Activated T-helper 17 cell treated with anti-CD3 and anti-CD28 coated beads, Interleukin-2, amount 50 U/mL, for 72 hours (primary cell): ENCODE measurements at regions not wholly inside any gene's neighbourhood (a gene's known extent, or its start where the extent isn't known, plus 50 kb on each side); places are given as distances from the start of the nearest gene placed in this dataset.
A peak's percentile ranks its signal among the peaks of the same experiment; 100 is the strongest.

ENCODE experiments used
- ATAC-seq: fragments of 150-1000 bp; cut with Tn5 transposase; replicated peaks from 2 replicates; pipeline ENCODE4 v1.10.0; 2021; ENCODE audit warnings: mild to moderate bottlenecking, moderate library complexity
- H3K27ac Mint-ChIP-seq: one replicate; pipeline ENCODE4 v1.8.0; 2022; ENCODE audit warnings: mixed read lengths
- H3K27me3 Mint-ChIP-seq: one replicate; pipeline ENCODE4 v1.8.0; 2022; ENCODE audit warnings: mixed read lengths
- H3K36me3 Mint-ChIP-seq: one replicate; pipeline ENCODE4 v1.8.0; 2022; ENCODE audit warnings: low read depth, mild to moderate bottlenecking, mixed read lengths
- H3K4me1 Mint-ChIP-seq: one replicate; pipeline ENCODE4 v1.8.0; 2022; ENCODE audit warnings: mixed read lengths
- H3K4me3 Mint-ChIP-seq: one replicate; pipeline ENCODE4 v1.8.0; 2022; ENCODE audit warnings: mild to moderate bottlenecking, mixed read lengths
- H3K9me3 Mint-ChIP-seq: one replicate; pipeline ENCODE4 v1.8.0; 2022; ENCODE audit warnings: mixed read lengths

DNA sequence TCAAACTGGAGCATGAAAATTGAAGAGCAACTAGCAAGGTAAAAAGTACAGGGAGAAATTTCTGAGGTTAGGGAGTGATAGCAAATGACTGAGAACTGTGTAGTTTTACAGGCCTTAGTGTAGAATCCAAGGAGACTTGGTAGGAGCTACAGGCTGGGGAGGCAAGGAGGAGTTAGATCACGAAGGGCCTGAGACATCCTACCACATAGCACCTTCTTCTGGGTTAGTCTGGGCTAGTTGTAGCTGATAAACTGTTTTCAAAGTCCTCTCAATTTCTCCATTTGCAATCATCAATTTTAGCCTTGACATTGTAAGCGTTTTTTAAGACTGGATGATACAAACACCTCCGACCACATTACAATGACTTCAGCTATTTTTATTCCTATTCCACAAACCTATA, 209.7 kb downstream of the TMEM200A start:
- peak overlapping the region; percentile 34 for H3K27ac Mint-ChIP-seq
- no peak for ATAC-seq
- no peaks in the 10 kb centered on the region for H3K27me3 Mint-ChIP-seq
- H3K4me3 Mint-ChIP-seq = peak overlapping the region; percentile 55
- no peaks in the 10 kb centered on the region for H3K36me3 Mint-ChIP-seq
- peaks cover 33% of the 10 kb centered on the region for H3K4me1 Mint-ChIP-seq
- peaks cover 8% of the 10 kb centered on the region for H3K9me3 Mint-ChIP-seq

DNA sequence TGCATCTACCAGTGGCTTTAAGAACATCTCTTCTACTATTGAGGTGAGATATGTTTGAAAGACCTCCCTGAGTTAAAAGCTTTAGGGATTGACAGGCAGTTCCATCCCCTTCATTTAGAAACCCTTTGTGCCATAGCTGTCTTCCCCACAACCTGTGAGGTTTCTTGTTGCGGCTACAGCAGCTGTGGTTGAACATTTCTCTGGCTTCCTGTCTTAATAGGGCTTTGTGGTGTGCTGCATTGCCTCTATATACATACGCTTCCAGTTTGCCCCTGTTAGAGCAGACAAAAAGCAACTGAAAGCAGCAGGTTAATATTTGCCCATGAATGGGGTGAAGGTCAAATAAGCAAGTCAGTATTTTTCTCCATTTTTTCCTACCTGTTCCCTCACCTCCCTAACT, 210.2 kb downstream of the TMEM200A start:
- Mint-ChIP-seq H3K27me3 (no peaks in the 10 kb centered on the region), H3K9me3 (peaks cover 8% of the 10 kb centered on the region)

DNA sequence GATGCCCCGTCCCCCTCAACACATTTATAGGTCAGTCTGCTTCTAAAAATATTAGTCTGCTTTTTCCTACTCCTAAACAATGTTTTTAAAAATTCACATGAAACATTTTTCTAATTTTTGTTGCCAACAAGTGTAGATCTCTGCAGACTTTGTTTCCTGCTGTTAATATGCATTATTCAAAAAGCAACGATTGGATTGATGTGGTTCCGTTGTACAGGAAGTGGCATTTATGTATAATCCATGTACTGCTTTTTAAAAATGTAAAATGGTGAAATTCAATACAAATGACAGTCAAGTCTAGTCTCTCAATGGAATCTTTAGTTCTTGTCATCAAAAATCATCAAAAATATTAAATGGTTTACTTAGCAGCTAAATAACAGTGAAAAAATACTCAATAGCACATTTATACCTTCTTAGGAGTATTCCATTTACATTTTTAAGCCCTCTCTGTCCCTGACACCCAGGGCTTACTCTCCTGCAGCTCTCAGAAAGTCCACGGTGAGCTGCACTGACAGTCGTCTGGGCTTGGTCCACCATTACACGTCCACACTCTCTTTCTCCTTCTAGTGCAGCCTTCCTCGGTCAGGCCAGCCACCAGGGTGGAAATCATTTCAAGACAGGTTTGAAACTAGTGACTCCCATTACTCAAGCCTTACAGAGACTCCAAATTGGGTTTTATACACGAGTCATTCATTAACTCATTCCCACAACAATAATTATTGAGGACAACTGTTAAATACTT, 211.5 kb downstream of the TMEM200A start:
- H3K36me3 Mint-ChIP-seq = no peaks in the 10 kb centered on the region
- peak overlapping the region; percentile 57 for H3K27ac Mint-ChIP-seq
- no peaks in the 10 kb centered on the region for H3K27me3 Mint-ChIP-seq
- H3K9me3 Mint-ChIP-seq = peaks cover 8% of the 10 kb centered on the region
- peak; percentile 45 for ATAC-seq
- H3K4me1 Mint-ChIP-seq = peaks cover 33% of the 10 kb centered on the region
- peak overlapping the region; percentile 55 for H3K4me3 Mint-ChIP-seq

More for the DNA sequence above, 210.2 kb downstream of the TMEM200A start:
- Mint-ChIP-seq H3K27ac (peak overlapping the region; percentile 34), H3K4me3 (peak overlapping the region; percentile 55), H3K36me3 (no peaks in the 10 kb centered on the region), H3K4me1 (peaks cover 33% of the 10 kb centered on the region)
- peak; percentile 96 for ATAC-seq

DNA sequence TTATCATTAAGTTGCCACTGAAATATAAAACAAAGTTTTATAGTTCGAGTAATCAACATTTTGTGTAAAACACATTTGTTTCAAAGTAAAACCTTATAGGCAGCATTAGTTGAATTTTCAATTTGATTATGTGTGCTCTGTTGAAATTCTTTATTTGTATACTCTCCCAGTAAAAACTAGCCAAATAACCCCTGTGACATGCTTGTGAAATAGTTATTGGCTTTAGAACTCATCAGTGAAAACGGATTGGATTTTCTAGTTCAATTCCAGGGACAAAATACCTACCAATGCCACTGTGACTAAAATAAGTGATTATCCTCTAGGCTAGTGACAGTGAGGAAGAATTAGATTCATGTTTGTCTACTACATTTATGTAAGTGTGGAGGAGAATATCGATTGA, 212.9 kb downstream of the TMEM200A start:
- Mint-ChIP-seq H3K4me1 (peaks cover 33% of the 10 kb centered on the region), H3K27me3 (no peaks in the 10 kb centered on the region), H3K4me3 (no peak overlapping the region), H3K27ac (no peak overlapping the region), H3K9me3 (peaks cover 4% of the 10 kb centered on the region), H3K36me3 (no peaks in the 10 kb centered on the region)
- ATAC-seq = no peak

DNA sequence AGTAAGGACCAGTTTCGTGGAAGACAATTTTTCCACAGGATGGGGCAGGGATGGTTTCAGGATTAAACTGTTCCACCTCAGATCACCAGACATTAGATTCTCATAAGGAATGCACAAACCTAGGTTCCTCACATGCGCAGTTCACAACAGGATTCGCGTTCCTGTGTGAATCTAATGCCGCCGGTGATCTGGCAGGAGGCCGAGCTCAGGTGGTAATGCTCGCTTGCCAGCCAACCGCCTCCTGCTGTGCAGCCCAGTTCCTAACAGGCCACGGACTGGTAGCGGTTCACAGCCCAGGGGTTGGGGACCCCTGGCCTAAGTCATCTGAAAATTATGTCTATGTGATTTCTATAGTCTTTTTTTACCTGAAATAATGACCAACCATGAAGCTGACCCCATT, 217.5 kb downstream of the TMEM200A start:
- H3K27ac Mint-ChIP-seq = no peak overlapping the region
- H3K4me3 Mint-ChIP-seq = no peak overlapping the region
- H3K4me1 Mint-ChIP-seq = peaks cover 10% of the 10 kb centered on the region

DNA sequence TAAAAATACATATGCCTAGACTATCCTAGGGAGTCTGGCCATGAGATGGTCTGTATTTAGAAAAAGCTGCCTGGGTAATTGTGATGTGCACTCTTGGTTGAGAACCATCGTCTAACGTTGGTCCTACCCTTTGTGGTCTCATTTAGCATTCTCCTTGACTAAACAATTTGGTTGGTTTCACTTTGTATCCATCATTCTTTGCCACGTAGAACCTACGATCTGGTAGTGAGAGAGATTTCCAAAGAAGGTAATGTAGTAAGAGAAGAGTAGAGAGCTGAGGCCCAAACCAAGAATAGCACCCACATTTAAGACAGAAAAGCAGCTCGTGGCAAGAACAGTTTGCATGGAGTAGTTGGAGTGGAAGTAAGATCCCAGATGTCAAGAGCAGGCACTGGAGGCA, 219.8 kb downstream of the TMEM200A start:
- H3K9me3 Mint-ChIP-seq = no peaks in the 10 kb centered on the region
- H3K4me3 Mint-ChIP-seq = peak overlapping the region; percentile 42
- H3K27ac Mint-ChIP-seq = peak overlapping the region; percentile 35
- peaks cover 10% of the 10 kb centered on the region for H3K4me1 Mint-ChIP-seq
- no peaks in the 10 kb centered on the region for H3K27me3 Mint-ChIP-seq
- ATAC-seq = peak; percentile 87
- no peaks in the 10 kb centered on the region for H3K36me3 Mint-ChIP-seq

More for the DNA sequence above, 217.5 kb downstream of the TMEM200A start:
- Mint-ChIP-seq H3K9me3 (no peaks in the 10 kb centered on the region), H3K36me3 (no peaks in the 10 kb centered on the region), H3K27me3 (no peaks in the 10 kb centered on the region)
- ATAC-seq = no peak

DNA sequence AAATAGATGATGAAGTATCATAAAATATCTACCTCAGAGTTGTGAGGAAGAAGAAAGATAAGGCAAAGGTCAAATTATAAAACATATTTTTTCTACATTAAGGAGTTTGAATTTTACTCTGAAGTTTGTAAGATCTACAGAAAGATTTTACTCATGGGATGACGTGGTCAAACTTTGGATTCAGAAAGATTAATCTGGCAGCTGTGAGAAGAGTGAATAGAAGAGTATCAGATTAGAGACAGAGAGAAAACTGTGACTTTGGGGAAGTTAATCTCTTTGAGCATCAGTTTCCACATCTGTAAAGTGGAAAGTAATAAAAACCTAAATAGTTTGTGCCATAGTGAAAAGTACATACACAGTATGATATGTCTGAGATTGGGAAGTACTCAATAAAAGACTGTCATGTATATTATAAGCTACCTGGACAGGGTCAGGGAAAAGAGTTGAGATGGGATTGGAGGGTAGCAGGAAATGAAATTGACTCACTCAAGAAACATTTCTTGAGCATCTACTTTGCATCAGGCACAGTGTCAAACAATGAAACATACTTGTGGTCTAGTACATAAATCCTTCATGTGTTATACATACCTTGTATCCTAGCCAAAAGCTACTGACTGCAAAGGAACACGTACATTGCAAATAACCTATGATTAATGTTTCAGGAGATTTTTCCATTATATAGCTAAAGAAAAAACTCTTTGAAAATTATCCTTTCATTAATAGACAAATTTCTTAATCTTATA, 222.1 kb downstream of the TMEM200A start:
- Mint-ChIP-seq H3K4me1 (peaks cover 14% of the 10 kb centered on the region), H3K27me3 (no peaks in the 10 kb centered on the region), H3K36me3 (no peaks in the 10 kb centered on the region), H3K4me3 (no peak overlapping the region), H3K27ac (peak overlapping the region; percentile 23), H3K9me3 (peaks cover 5% of the 10 kb centered on the region)
- ATAC-seq = peak; percentile 41

DNA sequence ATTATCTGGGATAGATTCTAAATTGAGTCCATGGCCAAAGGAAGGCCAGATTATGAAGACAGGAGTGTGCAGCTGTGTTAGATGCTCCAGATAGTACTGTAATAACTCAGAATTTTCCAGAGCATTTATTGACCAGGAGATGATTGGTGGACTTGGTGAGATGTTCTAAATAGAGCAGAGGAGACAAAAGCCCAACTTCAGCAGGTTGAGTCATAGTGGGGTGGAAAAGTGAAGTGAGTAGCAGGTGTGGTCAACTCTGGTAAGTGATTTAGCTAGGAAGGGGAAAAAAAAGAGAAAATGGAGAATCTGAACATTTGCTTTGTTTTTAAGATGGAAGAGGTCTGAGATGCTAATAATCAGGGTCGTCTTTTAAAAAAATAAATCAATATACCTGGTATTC, 227.4 kb downstream of the TMEM200A start:
- H3K4me1 Mint-ChIP-seq = peaks cover 5% of the 10 kb centered on the region
- no peaks in the 10 kb centered on the region for H3K27me3 Mint-ChIP-seq
- ATAC-seq = peak; percentile 81
- no peak overlapping the region for H3K27ac Mint-ChIP-seq
- no peak overlapping the region for H3K4me3 Mint-ChIP-seq
- H3K9me3 Mint-ChIP-seq = peaks cover 5% of the 10 kb centered on the region
- H3K36me3 Mint-ChIP-seq = no peaks in the 10 kb centered on the region

DNA sequence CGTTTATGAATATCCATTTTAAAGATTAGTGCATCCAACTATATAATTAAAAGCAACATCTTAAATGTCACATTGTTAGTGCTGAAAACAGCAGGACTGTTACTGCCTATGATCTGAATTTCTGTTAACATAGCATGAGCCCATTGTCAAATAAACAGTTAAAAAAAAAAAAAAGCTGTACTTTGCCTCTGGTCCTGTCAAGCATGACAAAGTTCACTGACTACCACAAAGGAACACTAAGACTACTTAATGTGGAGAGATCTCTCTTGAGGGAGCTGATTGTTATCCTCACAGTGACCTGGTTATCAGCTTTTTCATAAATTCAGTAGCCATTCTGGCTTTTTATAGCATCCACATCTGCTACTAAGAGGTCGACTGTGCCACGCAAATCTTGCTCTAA, 228.1 kb downstream of the TMEM200A start:
- Mint-ChIP-seq H3K4me3 (no peak overlapping the region), H3K27me3 (no peaks in the 10 kb centered on the region), H3K36me3 (no peaks in the 10 kb centered on the region), H3K4me1 (peaks cover 5% of the 10 kb centered on the region), H3K9me3 (peaks cover 5% of the 10 kb centered on the region), H3K27ac (no peak overlapping the region)
- no peak for ATAC-seq

DNA sequence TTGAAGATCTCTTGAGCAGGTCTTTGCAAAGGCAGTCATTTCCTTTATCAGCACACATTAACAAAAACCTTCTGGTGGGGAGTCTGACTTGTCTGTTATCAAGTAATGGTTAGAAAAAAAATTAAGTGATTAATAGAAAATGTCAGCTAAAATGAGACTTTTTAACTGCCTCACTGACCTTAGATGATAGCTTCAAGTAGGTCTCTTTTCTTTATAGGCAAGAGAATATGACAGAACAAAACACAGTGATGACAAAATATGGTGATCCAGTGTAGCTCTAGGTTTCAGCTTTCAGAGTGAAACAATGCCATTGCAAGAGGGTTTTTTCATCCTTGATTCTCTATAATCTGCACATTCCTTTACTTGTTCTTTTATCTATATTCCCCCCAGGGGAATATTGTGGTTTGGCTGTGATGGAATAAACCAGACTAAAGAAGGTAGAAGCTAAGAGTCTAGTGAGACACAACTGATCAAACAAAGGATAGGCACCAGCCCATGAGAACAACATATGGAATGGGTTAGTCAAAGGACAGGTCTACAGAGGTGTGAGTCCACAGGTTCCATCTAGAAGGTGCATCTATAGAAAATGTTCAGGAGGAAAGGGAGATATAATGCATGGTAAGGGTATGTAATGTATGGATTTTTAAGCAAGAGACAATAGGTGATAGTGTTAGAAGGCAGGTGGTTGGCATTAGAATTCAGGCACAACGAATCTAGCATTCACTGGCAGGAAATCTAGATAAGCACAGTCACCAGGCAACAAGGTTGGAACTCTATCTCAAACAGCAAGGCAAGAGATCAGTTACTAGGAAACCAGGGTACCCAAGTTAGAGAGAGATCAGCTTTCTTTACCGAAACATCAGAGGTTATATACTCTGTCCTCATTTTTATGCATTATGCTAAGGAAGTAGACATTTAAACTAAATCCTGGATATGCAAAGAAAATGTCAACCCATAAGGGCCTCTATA, 228.9 kb upstream of the SMLR1 start:
- Mint-ChIP-seq H3K27ac (no peak overlapping the region), H3K36me3 (no peaks in the 10 kb centered on the region), H3K9me3 (no peaks in the 10 kb centered on the region), H3K27me3 (no peaks in the 10 kb centered on the region), H3K4me3 (no peak overlapping the region), H3K4me1 (peaks cover 19% of the 10 kb centered on the region)
- no peak for ATAC-seq

DNA sequence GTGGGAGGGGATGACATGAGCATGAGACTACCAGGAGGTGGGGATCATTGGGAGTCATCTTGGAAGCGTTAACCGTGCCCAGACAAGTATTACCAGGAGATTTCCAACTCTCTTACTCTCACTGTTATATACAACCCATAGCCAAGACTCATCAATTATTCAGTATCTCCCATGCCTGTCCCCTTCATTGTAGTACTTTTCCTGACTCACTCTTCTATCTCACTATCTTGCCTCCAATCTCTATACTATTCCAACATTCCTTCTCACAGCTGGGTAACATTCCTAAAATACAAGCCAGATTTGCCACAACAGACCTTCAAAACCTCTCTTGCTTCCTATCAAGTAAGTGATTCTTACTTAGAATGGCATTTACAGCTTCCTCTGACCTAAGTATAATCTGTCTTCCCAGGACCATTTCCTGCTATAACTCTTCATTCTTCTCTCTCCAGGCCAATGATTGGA, 226.3 kb upstream of the SMLR1 start:
- H3K27me3 Mint-ChIP-seq = no peaks in the 10 kb centered on the region
- peaks cover 3% of the 10 kb centered on the region for H3K9me3 Mint-ChIP-seq
- ATAC-seq = no peak
- peaks cover 25% of the 10 kb centered on the region for H3K4me1 Mint-ChIP-seq
- H3K36me3 Mint-ChIP-seq = no peaks in the 10 kb centered on the region
- no peak overlapping the region for H3K27ac Mint-ChIP-seq
- no peak overlapping the region for H3K4me3 Mint-ChIP-seq

DNA sequence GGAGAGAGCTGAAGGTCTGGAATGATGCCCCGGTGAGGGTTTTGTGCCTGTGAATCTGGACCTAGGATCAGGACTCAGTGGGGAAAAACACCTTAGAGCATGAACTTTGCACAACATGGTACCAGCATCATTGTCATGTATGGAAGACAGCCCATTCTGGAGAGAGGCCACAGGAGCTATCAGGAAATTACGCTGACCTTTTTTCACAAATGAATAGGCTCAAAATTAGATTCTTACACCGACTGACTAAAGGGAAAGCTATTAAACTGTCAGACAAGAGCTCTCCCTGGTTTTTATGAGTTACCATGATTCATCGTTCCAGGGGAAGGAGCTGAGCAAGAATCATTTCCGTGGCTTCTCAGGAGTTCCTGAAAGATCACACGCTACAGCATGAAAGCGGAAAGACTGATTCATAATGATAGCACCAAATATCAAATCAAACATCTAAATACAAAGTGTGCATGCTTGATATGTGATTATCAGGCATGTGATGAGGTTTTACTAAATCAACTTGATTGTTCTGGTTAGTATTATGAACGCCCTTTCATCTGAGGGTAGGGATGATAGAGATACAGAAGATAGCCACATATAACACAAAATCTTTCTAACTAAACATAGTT, 224.9 kb upstream of the SMLR1 start:
- Mint-ChIP-seq H3K27me3 (no peaks in the 10 kb centered on the region), H3K4me1 (peaks cover 25% of the 10 kb centered on the region), H3K9me3 (peaks cover 3% of the 10 kb centered on the region), H3K27ac (peak overlapping the region; percentile 88), H3K4me3 (peak overlapping the region; percentile 68), H3K36me3 (no peaks in the 10 kb centered on the region)
- peak; percentile 97 for ATAC-seq

DNA sequence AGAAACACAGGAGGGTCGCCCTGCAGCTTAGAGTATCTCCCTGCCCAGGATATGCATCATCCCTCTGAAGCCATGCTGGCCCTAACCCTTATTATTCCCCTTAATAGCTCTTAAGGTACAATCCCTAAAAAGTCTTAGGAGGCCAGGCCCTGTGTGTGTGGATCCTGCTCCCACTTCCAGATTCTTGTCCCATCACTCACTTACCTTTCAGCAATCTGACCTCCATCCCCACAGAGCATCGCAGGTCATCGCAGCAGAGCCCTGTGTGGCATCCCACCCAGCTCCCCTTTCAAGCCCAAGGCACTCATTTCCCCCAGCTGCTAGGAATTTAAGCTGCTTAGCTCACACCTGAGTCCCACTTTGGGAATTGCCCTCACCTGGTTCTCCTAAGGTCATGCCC, 223.8 kb upstream of the SMLR1 start:
- H3K4me1 Mint-ChIP-seq = peaks cover 25% of the 10 kb centered on the region
- H3K27ac Mint-ChIP-seq = peak overlapping the region; percentile 70
- H3K36me3 Mint-ChIP-seq = no peaks in the 10 kb centered on the region
- H3K27me3 Mint-ChIP-seq = no peaks in the 10 kb centered on the region
- H3K9me3 Mint-ChIP-seq = peaks cover 3% of the 10 kb centered on the region
- no peak for ATAC-seq
- H3K4me3 Mint-ChIP-seq = no peak overlapping the region
